HG02981 (cell line): ENCODE measurements at regions not wholly inside any gene's neighbourhood (a gene's known extent, or its start where the extent isn't known, plus 50 kb on each side); places are given as distances from the start of the nearest gene placed in this dataset.

Source experiments
- ATAC-seq: cut with Tn5 transposase; IDR thresholded peaks from one replicate; pipeline ENCODE4 v1.9.1; 2021; ENCODE audit warnings: mild to moderate bottlenecking, moderate library complexity; ENCODE audit not compliant: unreplicated experiment

- no peak for ATAC-seq
Measured at GRCh38 chr13:69450245-69450644, 657.4 kb upstream of the ATXN8OS start.

- ATAC-seq: no peak
Measured at GRCh38 chr13:69425235-69425634, 682.4 kb upstream of the ATXN8OS start.

GRCh38 chr13:69423844-69424243, 683.8 kb upstream of the ATXN8OS start:
- no peak for ATAC-seq

- no peak for ATAC-seq
Measured at GRCh38 chr13:69418319-69418718, 689.3 kb upstream of the ATXN8OS start.

GRCh38 chr13:69410761-69411160, 696.9 kb upstream of the ATXN8OS start:
- no peak for ATAC-seq

GRCh38 chr13:69391756-69392155, 715.9 kb upstream of the ATXN8OS start:
- ATAC-seq: no peak

- ATAC-seq: no peak
Measured at GRCh38 chr13:69389899-69390298, 717.7 kb upstream of the ATXN8OS start.

GRCh38 chr13:69373747-69374425, 733.7 kb upstream of the ATXN8OS start:
- ATAC-seq: no peak

- ATAC-seq: no peak
Measured at GRCh38 chr13:69363360-69363759, 744.3 kb upstream of the ATXN8OS start.

- ATAC-seq: no peak
Measured at GRCh38 chr13:69331245-69331644, 776.4 kb upstream of the ATXN8OS start.

- no peak for ATAC-seq
Measured at GRCh38 chr13:69324090-69324886, 783.3 kb upstream of the ATXN8OS start.

- ATAC-seq: no peak
Measured at GRCh38 chr13:69319656-69320055, 788.0 kb upstream of the ATXN8OS start.

GRCh38 chr13:69315039-69315438, 792.6 kb upstream of the ATXN8OS start:
- ATAC-seq: no peak

GRCh38 chr13:69306766-69307165, 800.9 kb upstream of the ATXN8OS start:
- ATAC-seq: no peak

- ATAC-seq: no peak
Measured at GRCh38 chr13:69300131-69300530, 807.5 kb upstream of the ATXN8OS start.

GRCh38 chr13:69296130-69296529, 811.5 kb upstream of the ATXN8OS start:
- ATAC-seq: no peak

- ATAC-seq: no peak
Measured at GRCh38 chr13:69292789-69293425, 814.7 kb upstream of the ATXN8OS start.

- no peak for ATAC-seq
Measured at GRCh38 chr13:69291292-69291906, 816.2 kb upstream of the ATXN8OS start.

GRCh38 chr13:69288026-69288425, 819.6 kb upstream of the ATXN8OS start:
- no peak for ATAC-seq

- no peak for ATAC-seq
Measured at GRCh38 chr13:69287050-69287698, 820.5 kb upstream of the ATXN8OS start.

- ATAC-seq: no peak
Measured at GRCh38 chr13:69283837-69284236, 823.8 kb upstream of the ATXN8OS start.
